CD14-positive monocyte (primary cell): ENCODE measurements at regions not wholly inside any gene's neighbourhood (a gene's known extent, or its start where the extent isn't known, plus 50 kb on each side); places are given as distances from the start of the nearest gene placed in this dataset.
A peak's percentile ranks its signal among the peaks of the same experiment; 100 is the strongest.

ENCODE experiments used
- DNase-seq, 3 donors: peaks; one replicate each; pipeline ENCODE4 v3.0.0-alpha.2; 2011 to 2022
- H2AFZ ChIP-seq: 2 replicates; pipeline ENCODE4 v1.6.0; 2012; ENCODE audit warnings: mild to moderate bottlenecking, low read depth, low read length, inconsistent platforms; ENCODE audit not compliant: insufficient read depth, poor library complexity, severe bottlenecking
- H3K27ac ChIP-seq, 2 donors: 1 replicate in 1 of 2; 2 replicates in 1 of 2; pipeline ENCODE4 v1.5.1; 2012 to 2013; ENCODE audit warnings: low read length in 2 of 2, control low read depth in 1 of 2, inconsistent platforms in 1 of 2, low read depth in 1 of 2, mild to moderate bottlenecking in 1 of 2
- H3K27me3 ChIP-seq, 2 donors: one replicate each; pipeline versions ENCODE4 v1.6.0 to v1.6.1; 2011 to 2013; ENCODE audit warnings: low read length in 2 of 2; ENCODE audit not compliant: control insufficient read depth in 2 of 2, insufficient read depth in 2 of 2
- H3K36me3 ChIP-seq, 2 donors: replicated peaks in 1 of 2; 1 replicate in 1 of 2; 2 replicates in 1 of 2; pipeline versions ENCODE4 v1.5.1 to v1.6.1; 2012 to 2013; ENCODE audit warnings: low read length in 2 of 2, control low read depth in 1 of 2, inconsistent platforms in 1 of 2, mild to moderate bottlenecking in 1 of 2; ENCODE audit not compliant: insufficient read depth in 2 of 2, control insufficient read depth in 1 of 2
- H3K4me1 ChIP-seq, 2 donors: 1 replicate in 1 of 2; 2 replicates in 1 of 2; pipeline versions ENCODE4 v1.5.1 to v1.6.1; 2012 to 2013; ENCODE audit warnings: low read length in 2 of 2, control low read depth in 1 of 2, inconsistent platforms in 1 of 2, mild to moderate bottlenecking in 1 of 2, moderate library complexity in 1 of 2; ENCODE audit not compliant: insufficient read depth in 2 of 2, control insufficient read depth in 1 of 2
- H3K4me2 ChIP-seq: replicated peaks from 2 replicates; pipeline ENCODE3; 2012; ENCODE audit warnings: low read length, moderate library complexity, mild to moderate bottlenecking; ENCODE audit not compliant: poor library complexity, severe bottlenecking; ENCODE audit errors: extremely low read depth
- H3K4me3 ChIP-seq, 3 experiments: fragments of 200-600 bp in 1 of 3; sonication (generic) in 1 of 3; replicated peaks in 1 of 3; 1 replicate in 2 of 3; 2 replicates in 1 of 3; pipeline ENCODE4 v1.5.1; 2011 to 2013; ENCODE audit warnings: low read length in 3 of 3, mild to moderate bottlenecking in 3 of 3, control low read depth in 2 of 3, low read depth in 2 of 3, inconsistent platforms in 1 of 3, moderate library complexity in 1 of 3
- H3K79me2 ChIP-seq: 2 replicates; pipeline ENCODE4 v1.6.0; 2012; ENCODE audit warnings: mild to moderate bottlenecking, control low read depth, inconsistent platforms, low read length, moderate library complexity; ENCODE audit not compliant: insufficient read depth
- H3K9ac ChIP-seq: 2 replicates; pipeline ENCODE4 v1.6.0; 2017; ENCODE audit warnings: low read length, mild to moderate bottlenecking; ENCODE audit not compliant: insufficient read depth, poor library complexity, severe bottlenecking
- H3K9me3 ChIP-seq, 2 donors: replicated peaks in 1 of 2; 1 replicate in 1 of 2; 2 replicates in 1 of 2; pipeline versions ENCODE4 v1.5.1 to v1.6.1; 2012 to 2013; ENCODE audit warnings: low read length in 2 of 2, control low read depth in 1 of 2; ENCODE audit not compliant: control insufficient read depth in 1 of 2, insufficient read depth in 1 of 2
- H4K20me1 ChIP-seq: 2 replicates; pipeline ENCODE4 v1.6.0; 2012; ENCODE audit warnings: mild to moderate bottlenecking, low read length, control low read depth, moderate library complexity; ENCODE audit not compliant: insufficient read depth
- H3K27ac Mint-ChIP-seq, 7 donors: one replicate each; pipeline ENCODE4 v1.8.0; 2020; ENCODE audit warnings: mild to moderate bottlenecking in 7 of 7, mixed read lengths in 7 of 7, moderate library complexity in 6 of 7, inconsistent platforms in 2 of 7
- H3K27me3 Mint-ChIP-seq, 3 donors: one replicate each; pipeline ENCODE4 v1.8.0; 2021 to 2022; ENCODE audit warnings: low read depth in 3 of 3, mild to moderate bottlenecking in 3 of 3, mixed read lengths in 3 of 3, moderate library complexity in 3 of 3, inconsistent platforms in 1 of 3
- H3K36me3 Mint-ChIP-seq, 2 donors: one replicate each; pipeline ENCODE4 v1.8.0; 2020; ENCODE audit warnings: mixed read lengths in 2 of 2, inconsistent platforms in 1 of 2, mild to moderate bottlenecking in 1 of 2
- H3K4me1 Mint-ChIP-seq: one replicate; pipeline ENCODE4 v1.8.0; 2020; ENCODE audit warnings: mild to moderate bottlenecking, mixed read lengths
- H3K4me3 Mint-ChIP-seq, 2 donors: one replicate each; pipeline ENCODE4 v1.8.0; 2020; ENCODE audit warnings: mild to moderate bottlenecking in 2 of 2, mixed read lengths in 2 of 2, moderate library complexity in 1 of 2
- H3K9me3 Mint-ChIP-seq, 7 donors: one replicate each; pipeline ENCODE4 v1.8.0; 2020 to 2022; ENCODE audit warnings: mixed read lengths in 7 of 7, mild to moderate bottlenecking in 6 of 7, moderate library complexity in 6 of 7, inconsistent platforms in 2 of 7
- CTCF ChIP-seq: fragments of 200-600 bp; IDR thresholded peaks from one replicate; pipeline ENCODE4 v1.8.0; 2022; ENCODE audit warnings: antibody characterized with exemption, mild to moderate bottlenecking
- WGBS: methylation state at CpG from one replicate; pipeline ENCODE4 v1.1.5; 2013; ENCODE audit warnings: missing lambda C conversion rate; ENCODE audit not compliant: insufficient coverage; 5-methylcytosine and 5-hydroxymethylcytosine counted together
- intact Hi-C, 2 donors: fragments of 100-400 bp; cut with micrococcal nuclease; formaldehyde crosslinking; loops; one replicate each; pipeline versions ENCODE4 v1.15.0 to v1.15.1; 2023

GRCh38 chr15:62391641-62392262 lies 226.7 kb upstream of the C2CD4B start:
- Histone ChIP-seq H3K9ac (peak overlapping the region; percentile 82), H2AFZ (peak overlapping the region; percentile 100), H3K36me3 (no peaks in the 10 kb centered on the region), H3K4me3 (peak overlapping the region; percentile 74 to 99 (median 86)), H3K27ac (no peak overlapping the region), H3K4me1 (peaks cover 18 to 25% of the 10 kb centered on the region in 2 donors), H4K20me1 (no peaks in the 10 kb centered on the region), H3K27me3 (peaks cover 22 to 32% of the 10 kb centered on the region in 2 donors), H3K9me3 (peaks cover 0 to 3% of the 10 kb centered on the region in 2 donors), H3K4me2 (peak overlapping the region; percentile 100), H3K79me2 (no peaks in the 10 kb centered on the region)
- Mint-ChIP-seq H3K9me3 (peaks cover 0 to 15% (median 3%) of the 10 kb centered on the region in 7 donors), H3K4me3 (peak overlapping the region; percentile 89 to 96), H3K27me3 (peaks cover 37 to 41% (median 38%) of the 10 kb centered on the region in 3 donors), H3K36me3 (peaks cover 0 to 4% of the 10 kb centered on the region in 2 donors), H3K27ac (no peak overlapping the region), H3K4me1 (peaks cover 25% of the 10 kb centered on the region)
- intact Hi-C loops = no loop called here
- peak in 1 of 3 donors; percentile 10 for DNase-seq
- TF ChIP-seq CTCF = no peak
- under 1% methylated on average over 66 of the region's 66 CpGs for WGBS

GRCh38 chr15:62392376-62392775 lies 227.3 kb upstream of the C2CD4B start:
- Histone ChIP-seq H3K9ac (no peak overlapping the region), H3K27me3 (peaks cover 22 to 31% of the 10 kb centered on the region in 2 donors), H3K9me3 (peaks cover under 1 to 3% of the 10 kb centered on the region in 2 donors), H3K4me1 (peaks cover 18 to 25% of the 10 kb centered on the region in 2 donors), H3K4me3 (peak overlapping the region in 1 of 3 experiments; percentile 86), H4K20me1 (no peaks in the 10 kb centered on the region), H2AFZ (peak overlapping the region; percentile 100), H3K36me3 (no peaks in the 10 kb centered on the region), H3K4me2 (peak overlapping the region; percentile 100), H3K79me2 (no peaks in the 10 kb centered on the region), H3K27ac (no peak overlapping the region)
- H3K9me3 Mint-ChIP-seq = peaks cover 0 to 15% (median 4%) of the 10 kb centered on the region in 7 donors
- H3K27ac Mint-ChIP-seq = no peak overlapping the region
- H3K4me3 Mint-ChIP-seq = peak overlapping the region; percentile 89 to 96
- H3K4me1 Mint-ChIP-seq = peaks cover 25% of the 10 kb centered on the region
- WGBS = 22% methylated on average over 6 of the region's 10 CpGs
- DNase-seq = peak in 1 of 3 donors; percentile 9
- peaks cover 36 to 41% (median 38%) of the 10 kb centered on the region in 3 donors for H3K27me3 Mint-ChIP-seq
- TF ChIP-seq CTCF = no peak
- intact Hi-C loops = no loop called here
- peaks cover 0 to 4% of the 10 kb centered on the region in 2 donors for H3K36me3 Mint-ChIP-seq
